ENCODE measurements at regions not wholly inside any gene's neighbourhood (a gene's known extent, or its start where the extent isn't known, plus 50 kb on each side); places are given as distances from the start of the nearest gene placed in this dataset.

GRCh38 chr14:100445436-100446088 lies 122.4 kb downstream of the SLC25A47 start:
- POLR2A ChIA-PET (ENCODE audit: low non-redundant PET): no interaction called here
- no peak for TF ChIP-seq CTCF (conservative IDR thresholded peaks at IDR 0.05; ENCODE audit: low read depth)
- CTCF ChIA-PET: interaction anchor here (1.6 kb wide), 1 partner anchor 200 kb away, joined by 8 read pairs; no protein-coding TSS in a partner anchor
- H3K27ac ChIP-seq: no peak overlapping the region
- no peak for DNase-seq (ENCODE audit: low spot score)

- POLR2A ChIA-PET (ENCODE audit: low non-redundant PET): no interaction called here
- no peak for TF ChIP-seq CTCF (conservative IDR thresholded peaks at IDR 0.05; ENCODE audit: low read depth)
- H3K27ac ChIP-seq: no peak overlapping the region
- no peak for DNase-seq (ENCODE audit: low spot score)
- CTCF ChIA-PET: interaction anchor here (1.6 kb wide), 1 partner anchor 199 kb away, joined by 8 read pairs; no protein-coding TSS in a partner anchor
Measured at GRCh38 chr14:100446572-100446971, 123.4 kb downstream of the SLC25A47 start.

- CTCF ChIA-PET: no interaction called here
- TF ChIP-seq CTCF (conservative IDR thresholded peaks at IDR 0.05; ENCODE audit: low read depth): no peak
- no peak overlapping the region for H3K27ac ChIP-seq
- POLR2A ChIA-PET (ENCODE audit: low non-redundant PET): no interaction called here
- no peak for DNase-seq (ENCODE audit: low spot score)
Measured at GRCh38 chr14:100448376-100448775, 125.2 kb downstream of the SLC25A47 start.

GRCh38 chr14:100449225-100449987 lies 126.3 kb downstream of the SLC25A47 start:
- no peak for TF ChIP-seq CTCF (conservative IDR thresholded peaks at IDR 0.05; ENCODE audit: low read depth)
- ChIA-PET CTCF (no interaction called here), POLR2A (ENCODE audit: low non-redundant PET) (no interaction called here)
- no peak overlapping the region for H3K27ac ChIP-seq
- DNase-seq (ENCODE audit: low spot score): no peak

- H3K27ac ChIP-seq: no peak overlapping the region
- TF ChIP-seq CTCF (conservative IDR thresholded peaks at IDR 0.05; ENCODE audit: low read depth): no peak
- CTCF ChIA-PET: no interaction called here
- POLR2A ChIA-PET (ENCODE audit: low non-redundant PET): no interaction called here
- DNase-seq (ENCODE audit: low spot score): no peak
Measured at GRCh38 chr14:100450049-100450448, 126.9 kb downstream of the SLC25A47 start.

- no peak overlapping the region for H3K27ac ChIP-seq
- TF ChIP-seq CTCF (conservative IDR thresholded peaks at IDR 0.05; ENCODE audit: low read depth): no peak
- no peak for DNase-seq (ENCODE audit: low spot score)
- ChIA-PET CTCF (no interaction called here), POLR2A (ENCODE audit: low non-redundant PET) (no interaction called here)
Measured at GRCh38 chr14:100450736-100451135, 127.6 kb downstream of the SLC25A47 start.

Measured in RWPE1 (cell line).